HG02840 (cell line): ENCODE measurements at regions not wholly inside any gene's neighbourhood (a gene's known extent, or its start where the extent isn't known, plus 50 kb on each side); places are given as distances from the start of the nearest gene placed in this dataset.

Experiments used
- ATAC-seq: cut with Tn5 transposase; IDR thresholded peaks from one replicate; pipeline ENCODE4 v1.9.1; 2021; ENCODE audit warnings: mild to moderate bottlenecking, moderate library complexity, moderate number of reproducible peaks; ENCODE audit not compliant: unreplicated experiment, low FRiP score

GRCh38 chr1:234871039-234871709 lies 257.5 kb downstream of the TOMM20 start:
- no peak for ATAC-seq

DNA sequence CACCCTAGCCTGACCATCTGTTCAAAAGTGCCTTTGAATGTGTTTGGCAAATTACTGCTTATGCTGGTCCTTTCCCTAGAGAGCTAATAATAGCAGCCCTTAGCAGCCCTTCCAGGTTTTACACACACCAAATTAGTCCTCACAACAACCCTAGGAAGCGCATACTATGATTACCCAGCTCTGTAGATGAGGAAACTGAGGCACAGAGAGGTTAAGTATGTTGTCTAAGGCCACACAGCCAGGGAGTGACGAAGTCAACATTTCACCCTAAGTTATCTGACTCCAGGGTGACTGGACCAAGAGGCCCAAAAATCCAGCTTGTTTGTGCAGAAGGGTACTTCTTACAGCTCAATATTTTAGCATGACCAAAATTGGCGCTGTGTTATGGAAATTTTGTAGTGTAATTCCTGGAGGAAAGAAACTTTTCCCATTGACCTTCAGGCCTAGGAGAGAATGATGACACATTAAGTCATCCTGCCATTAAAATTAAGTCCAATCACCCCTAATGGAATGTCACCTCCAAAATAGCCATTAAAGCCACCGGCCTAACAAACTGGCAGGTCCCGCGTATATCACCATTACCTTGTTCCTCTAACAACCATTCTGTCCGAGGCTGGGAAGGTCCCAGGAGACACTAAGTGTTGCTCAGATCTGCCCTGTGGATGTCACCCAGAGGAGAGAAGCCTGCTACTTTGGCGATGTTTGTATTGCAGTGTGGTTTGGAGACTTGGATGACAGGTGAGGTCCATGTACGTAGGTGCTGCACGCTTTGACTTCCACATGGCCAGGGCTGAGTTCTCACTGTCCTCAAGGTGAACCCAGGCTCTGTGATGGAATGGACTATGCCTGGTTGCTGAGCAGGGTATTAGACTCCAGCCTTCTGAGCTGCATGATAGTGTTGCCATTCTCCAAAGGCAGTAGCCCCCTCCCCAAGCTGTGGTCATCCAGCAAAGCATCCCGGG lies 258.3 kb downstream of the TOMM20 start:
- no peak for ATAC-seq

GRCh38 chr1:234869182-234870019 lies 259.2 kb downstream of the TOMM20 start:
- ATAC-seq: no peak

- no peak for ATAC-seq
Measured at GRCh38 chr1:234868296-234869147, 258.5 kb upstream of the IRF2BP2 start.

DNA sequence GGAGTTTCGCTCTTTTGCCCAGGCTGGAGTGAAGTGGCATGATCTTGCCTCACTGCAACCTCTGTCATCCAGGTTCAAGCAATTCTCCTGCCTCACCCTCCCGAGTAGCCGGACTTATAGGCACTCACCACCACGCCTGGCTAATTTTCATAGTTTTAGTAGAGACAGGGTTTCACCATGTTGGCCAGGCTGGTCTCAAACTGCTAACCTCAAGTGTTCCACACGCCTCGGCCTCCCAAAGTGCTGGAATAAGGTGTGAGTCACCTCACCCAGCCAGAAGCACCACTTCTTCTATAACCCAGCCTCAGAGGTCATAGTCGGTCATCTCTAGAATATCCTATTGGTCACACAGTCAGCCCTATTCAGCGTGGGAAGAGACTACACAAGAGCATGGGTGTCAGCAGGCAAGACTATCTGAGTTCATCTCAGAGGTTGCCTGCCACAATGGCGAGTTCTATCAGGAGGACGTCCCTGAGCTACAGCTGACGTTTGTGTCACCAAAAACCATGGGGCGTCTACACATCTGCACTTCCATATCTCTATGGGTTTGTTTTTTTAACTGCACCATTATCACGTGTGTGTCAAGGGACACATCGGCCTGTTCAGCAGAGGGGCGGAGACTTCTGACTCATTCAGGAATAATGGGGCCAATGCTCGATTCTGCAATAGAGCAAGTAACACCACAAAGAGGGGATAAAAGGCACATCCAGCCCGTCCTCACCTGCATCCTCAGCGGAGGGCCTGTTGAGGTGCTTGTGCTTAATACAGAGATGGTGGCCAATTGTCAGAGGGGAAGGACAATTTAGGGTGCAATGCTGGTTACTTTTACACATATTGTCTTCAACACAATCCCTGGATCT lies 256.3 kb upstream of the IRF2BP2 start:
- ATAC-seq: no peak

DNA sequence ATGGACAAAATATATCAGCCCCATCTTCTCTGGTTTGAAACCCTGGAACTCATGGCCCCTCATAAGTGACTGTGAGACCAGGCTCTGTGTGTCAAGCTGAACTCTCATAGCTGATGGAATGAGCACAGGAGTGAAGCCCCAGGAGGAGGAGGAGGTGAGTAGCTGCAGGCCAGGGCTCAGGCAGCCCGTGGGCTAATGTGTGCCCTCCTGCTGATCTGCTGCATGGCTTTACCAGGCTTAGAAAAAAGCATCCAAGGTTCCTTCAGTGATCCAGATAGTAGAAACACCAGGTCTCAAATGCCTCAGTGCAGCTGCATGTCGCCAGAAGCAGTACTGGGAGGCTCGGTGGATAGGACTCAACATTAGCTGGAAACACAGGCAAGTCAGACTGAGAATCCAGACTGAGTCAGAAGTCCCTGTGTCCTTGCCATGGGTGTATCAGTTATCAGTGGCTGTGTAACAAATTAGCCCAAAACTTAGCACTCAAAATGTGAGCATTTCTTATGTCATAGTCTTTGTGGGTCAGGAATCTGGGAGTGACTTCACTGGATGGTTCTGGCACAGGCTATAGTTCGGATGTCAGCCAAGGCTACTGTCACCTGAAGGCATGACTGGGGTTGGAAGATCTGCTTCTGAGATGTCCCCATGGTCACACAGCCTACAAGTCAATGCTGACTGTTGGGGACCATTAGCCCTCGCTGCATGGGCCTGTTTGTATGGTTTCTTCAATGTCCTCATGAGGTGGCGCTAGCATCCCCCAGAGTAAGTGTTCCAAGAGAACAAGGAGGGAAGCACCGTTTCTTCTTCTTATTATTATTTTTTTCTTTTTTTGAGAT lies 255.4 kb upstream of the IRF2BP2 start:
- no peak for ATAC-seq

GRCh38 chr1:234864116-234864515 lies 254.1 kb upstream of the IRF2BP2 start:
- no peak for ATAC-seq

DNA sequence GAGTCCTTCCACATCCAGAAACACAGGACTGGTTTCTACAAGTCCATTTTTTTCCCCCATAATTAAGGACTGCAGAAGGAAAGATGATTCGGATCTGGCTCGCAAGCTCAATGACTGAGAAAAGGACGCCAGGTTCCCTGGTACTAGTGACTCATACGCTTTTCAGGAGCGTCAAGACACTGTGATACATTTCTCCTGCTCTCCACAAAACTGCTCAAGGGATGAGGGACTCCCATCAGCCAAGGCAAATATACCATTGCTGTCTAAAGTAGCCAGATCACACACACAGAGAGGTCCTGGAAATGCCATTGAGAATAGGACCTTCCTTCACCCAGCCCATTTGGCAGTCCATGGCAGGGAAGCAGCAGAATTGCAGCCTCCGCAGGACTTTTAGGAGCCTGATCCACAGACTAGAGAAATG lies 253.6 kb upstream of the IRF2BP2 start:
- ATAC-seq: no peak

GRCh38 chr1:234862944-234863515 lies 253.1 kb upstream of the IRF2BP2 start:
- no peak for ATAC-seq

- ATAC-seq: no peak
Measured at GRCh38 chr1:234862360-234862943, 252.5 kb upstream of the IRF2BP2 start.

DNA sequence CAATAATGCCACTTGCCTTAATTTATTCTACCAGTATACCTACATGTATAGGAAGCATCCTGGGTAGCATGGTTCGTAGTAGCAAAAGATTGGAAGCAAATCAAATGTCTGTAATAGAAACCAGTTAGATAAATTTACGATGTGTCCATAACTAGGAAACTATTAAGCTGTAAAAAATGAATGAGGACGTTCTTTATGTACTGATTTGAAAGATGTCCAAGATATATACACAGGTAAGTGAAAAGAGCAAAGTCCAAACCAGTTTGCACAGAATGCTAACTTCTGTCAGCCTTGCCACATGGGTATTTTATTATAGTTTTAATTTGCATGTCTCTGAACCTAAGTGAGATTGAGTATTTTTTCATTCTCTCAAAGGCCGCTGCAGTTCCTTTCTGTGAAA lies 251.8 kb upstream of the IRF2BP2 start:
- ATAC-seq: no peak

DNA sequence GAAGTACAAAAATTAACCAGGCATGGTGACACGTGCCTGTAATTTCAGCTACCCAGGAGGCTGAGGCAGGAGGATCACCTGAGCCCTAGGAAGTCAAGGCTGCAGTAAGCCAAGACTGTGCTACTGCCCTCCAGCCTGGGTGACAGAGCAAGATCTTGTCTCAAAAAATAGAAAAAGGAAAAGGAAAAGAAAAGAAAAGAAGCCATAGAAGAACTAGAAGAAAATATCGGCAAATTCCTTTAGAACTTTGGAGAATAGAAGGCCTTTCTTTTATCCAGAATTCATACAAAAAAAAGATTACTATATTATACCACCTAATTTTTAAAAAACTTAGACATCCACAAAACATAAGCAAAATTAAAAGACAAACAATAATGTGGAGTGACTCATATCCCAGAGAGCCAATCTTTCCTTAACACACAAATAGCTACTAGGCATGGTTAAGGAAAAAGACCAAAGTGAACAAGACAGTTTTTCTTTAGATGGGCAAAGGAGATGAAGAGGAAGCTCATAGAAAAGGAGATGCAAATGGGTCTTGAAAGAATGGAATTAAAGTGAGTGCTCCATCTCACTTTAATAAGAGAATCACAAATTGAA lies 251.1 kb upstream of the IRF2BP2 start:
- no peak for ATAC-seq

- no peak for ATAC-seq
Measured at GRCh38 chr1:234858722-234859121, 248.7 kb upstream of the IRF2BP2 start.

DNA sequence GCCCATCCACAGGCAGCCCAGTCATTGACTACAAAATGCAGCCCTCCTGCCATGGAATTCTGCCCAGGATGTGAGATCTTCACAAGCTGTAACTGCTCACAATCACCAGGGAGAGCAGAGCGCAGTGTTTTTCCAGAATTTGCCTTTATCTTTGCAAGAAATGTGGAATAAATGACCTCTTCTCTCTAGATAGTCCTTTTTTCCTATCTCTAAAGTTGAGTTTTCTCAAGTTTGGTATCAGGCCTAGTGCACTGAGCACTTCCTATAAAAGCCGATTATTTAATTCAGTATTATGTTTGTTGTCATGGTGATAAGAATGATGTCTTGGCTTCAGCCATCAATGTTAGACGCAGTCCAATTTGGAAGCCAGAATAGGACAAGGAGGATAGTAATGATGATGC lies 246.9 kb upstream of the IRF2BP2 start:
- ATAC-seq: no peak

- ATAC-seq: no peak
Measured at GRCh38 chr1:234855851-234856250, 245.9 kb upstream of the IRF2BP2 start.

DNA sequence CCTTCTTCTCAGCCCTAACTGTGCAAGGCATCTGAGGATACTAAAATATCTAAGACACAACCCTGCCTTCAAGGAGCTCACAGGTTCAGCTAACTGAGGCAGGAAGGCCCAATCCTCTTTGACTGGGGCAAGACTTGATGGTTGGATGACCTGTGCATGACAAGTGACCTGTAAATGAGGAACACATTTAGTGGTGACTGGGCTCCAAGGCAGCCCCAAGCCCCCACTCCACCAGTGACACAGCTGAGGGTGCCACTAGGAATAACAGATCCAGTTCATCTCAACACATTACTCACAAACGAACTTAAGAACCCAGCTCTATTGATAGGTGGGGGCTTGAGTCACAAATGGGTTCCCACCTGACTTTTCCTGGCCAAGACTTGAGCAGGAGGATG lies 244.7 kb upstream of the IRF2BP2 start:
- no peak for ATAC-seq
